H7 (cell line): ENCODE measurements at regions not wholly inside any gene's neighbourhood (a gene's known extent, or its start where the extent isn't known, plus 50 kb on each side); places are given as distances from the start of the nearest gene placed in this dataset.

Experiments used
- DNase-seq: peaks from one replicate; pipeline ENCODE4 v3.0.0; 2012
- H3K27me3 ChIP-seq: 2 replicates; pipeline ENCODE4 v1.6.0; 2011; ENCODE audit warnings: mild to moderate bottlenecking, low read length; ENCODE audit not compliant: control insufficient read depth, insufficient read depth
- H3K36me3 ChIP-seq: replicated peaks from 2 replicates; pipeline ENCODE4 v1.5.1; 2011; ENCODE audit warnings: low read length; ENCODE audit not compliant: control insufficient read depth, insufficient read depth
- H3K4me3 ChIP-seq: 2 replicates; pipeline ENCODE4 v1.5.1; 2011; ENCODE audit warnings: low read depth, mild to moderate bottlenecking, control low read depth, low read length, moderate library complexity; ENCODE audit not compliant: insufficient read depth

- Histone ChIP-seq H3K4me3 (no peak overlapping the region), H3K27me3 (no peaks in the 10 kb centered on the region), H3K36me3 (no peaks in the 10 kb centered on the region)
- no peak for DNase-seq
Measured at GRCh38 chr7:124338861-124339260, 306.0 kb upstream of the TMEM229A start.

GRCh38 chr7:124330731-124331407 is 298.0 kb upstream of the TMEM229A start:
- Histone ChIP-seq H3K36me3 (no peaks in the 10 kb centered on the region), H3K27me3 (no peaks in the 10 kb centered on the region), H3K4me3 (no peak overlapping the region)
- no peak for DNase-seq

GRCh38 chr7:124328774-124329173 is 295.9 kb upstream of the TMEM229A start:
- DNase-seq: no peak
- Histone ChIP-seq H3K4me3 (no peak overlapping the region), H3K36me3 (no peaks in the 10 kb centered on the region), H3K27me3 (no peaks in the 10 kb centered on the region)

- H3K4me3 ChIP-seq: no peak overlapping the region
- no peaks in the 10 kb centered on the region for H3K36me3 ChIP-seq
- H3K27me3 ChIP-seq: no peaks in the 10 kb centered on the region
- no peak for DNase-seq
Measured at GRCh38 chr7:124324262-124324661, 291.4 kb upstream of the TMEM229A start.

- DNase-seq: no peak
- no peaks in the 10 kb centered on the region for H3K27me3 ChIP-seq
- H3K4me3 ChIP-seq: no peak overlapping the region
- no peaks in the 10 kb centered on the region for H3K36me3 ChIP-seq
Measured at GRCh38 chr7:124323597-124323996, 290.7 kb upstream of the TMEM229A start.

GRCh38 chr7:124322561-124322960 is 289.7 kb upstream of the TMEM229A start:
- no peak for DNase-seq
- Histone ChIP-seq H3K36me3 (no peaks in the 10 kb centered on the region), H3K27me3 (no peaks in the 10 kb centered on the region), H3K4me3 (no peak overlapping the region)

GRCh38 chr7:124318721-124319450 is 286.0 kb upstream of the TMEM229A start:
- no peak for DNase-seq

GRCh38 chr7:124310934-124311390 is 278.1 kb upstream of the TMEM229A start:
- DNase-seq: no peak
- Histone ChIP-seq H3K36me3 (no peaks in the 10 kb centered on the region), H3K4me3 (no peak overlapping the region), H3K27me3 (no peaks in the 10 kb centered on the region)

More at GRCh38 chr7:124318721-124319450, 286.0 kb upstream of the TMEM229A start:
- Histone ChIP-seq H3K4me3 (no peak overlapping the region), H3K27me3 (no peaks in the 10 kb centered on the region), H3K36me3 (no peaks in the 10 kb centered on the region)

- Histone ChIP-seq H3K4me3 (no peak overlapping the region), H3K36me3 (no peaks in the 10 kb centered on the region), H3K27me3 (no peaks in the 10 kb centered on the region)
- DNase-seq: no peak
Measured at GRCh38 chr7:124308384-124308783, 275.5 kb upstream of the TMEM229A start.

- no peak overlapping the region for H3K4me3 ChIP-seq
- H3K36me3 ChIP-seq: no peaks in the 10 kb centered on the region
- DNase-seq: no peak
- H3K27me3 ChIP-seq: no peaks in the 10 kb centered on the region
Measured at GRCh38 chr7:124295289-124295688, 262.4 kb upstream of the TMEM229A start.

GRCh38 chr7:124284937-124285336 is 252.1 kb upstream of the TMEM229A start:
- Histone ChIP-seq H3K36me3 (no peaks in the 10 kb centered on the region), H3K4me3 (no peak overlapping the region), H3K27me3 (no peaks in the 10 kb centered on the region)
- no peak for DNase-seq

GRCh38 chr7:124276005-124276622 is 243.2 kb upstream of the TMEM229A start:
- DNase-seq: peak; percentile 12

GRCh38 chr7:124275411-124275810 is 242.5 kb upstream of the TMEM229A start:
- H3K36me3 ChIP-seq: no peaks in the 10 kb centered on the region
- no peak overlapping the region for H3K4me3 ChIP-seq
- no peaks in the 10 kb centered on the region for H3K27me3 ChIP-seq
- DNase-seq: no peak

More at GRCh38 chr7:124276005-124276622, 243.2 kb upstream of the TMEM229A start:
- Histone ChIP-seq H3K27me3 (no peaks in the 10 kb centered on the region), H3K36me3 (no peaks in the 10 kb centered on the region), H3K4me3 (no peak overlapping the region)

GRCh38 chr7:124269774-124270173 is 236.9 kb upstream of the TMEM229A start:
- no peak for DNase-seq
- no peaks in the 10 kb centered on the region for H3K36me3 ChIP-seq
- H3K27me3 ChIP-seq: no peaks in the 10 kb centered on the region
- no peak overlapping the region for H3K4me3 ChIP-seq

GRCh38 chr7:124267154-124267553 is 234.3 kb upstream of the TMEM229A start:
- DNase-seq: no peak
- Histone ChIP-seq H3K36me3 (no peaks in the 10 kb centered on the region), H3K4me3 (no peak overlapping the region), H3K27me3 (no peaks in the 10 kb centered on the region)
